ENCODE measurements at regions not wholly inside any gene's neighbourhood (a gene's known extent, or its start where the extent isn't known, plus 50 kb on each side); places are given as distances from the start of the nearest gene placed in this dataset.

GRCh38 chr7:66741-67140 lies 125.6 kb upstream of the FAM20C start:
- Histone ChIP-seq H3K4me2 (ENCODE audit: low read depth, low read length) (no peak overlapping the region), H3K18ac (ENCODE audit: low read depth, low read length) (peak overlapping the region; percentile 21; the same call in 1 of the 2 replicates), H3K27me3 (ENCODE audit: control insufficient read depth, insufficient read depth, low read length) (no peaks in the 10 kb centered on the region), H3K4me1 (ENCODE audit: control insufficient read depth, insufficient read depth, low read length) (peaks cover 17% of the 10 kb centered on the region), H3K14ac (replicated peaks; ENCODE audit: low read depth, low read length) (0 out of 2 replicates have a peak overlapping the region, but pooled peaks have one; percentile 18), H4K8ac (ENCODE audit: low read depth in 2 of 2, low read length in 2 of 2) (no peak overlapping the region), H2AFZ (replicated peaks; ENCODE audit: low read length, poor library complexity) (peak overlapping the region; percentile 43), H3K36me3 (ENCODE audit: control insufficient read depth, insufficient read depth, low read length) (no peaks in the 10 kb centered on the region), H4K5ac (ENCODE audit: low read depth, low read length) (no peak overlapping the region), H2AK5ac (ENCODE audit: low read depth, low read length) (0 out of 2 replicates have a peak overlapping the region, but pooled peaks have one; percentile 83), H2AK9ac (replicated peaks; ENCODE audit: low read depth, low read length, poor library complexity) (peak overlapping the region; percentile 39), H3K27ac (ENCODE audit: insufficient read depth, low read length) (no peak overlapping the region), H3K4me3 (ENCODE audit: insufficient read depth, low read depth, low read length) (no peak overlapping the region), H3K79me1 (ENCODE audit: low read depth in 1 of 2, low read length in 2 of 2) (no peaks in the 10 kb centered on the region; a peak in 1 of 4 replicates), H4K91ac (ENCODE audit: insufficient read depth, low read depth, low read length) (peak overlapping the region; percentile 25; the same call in 1 of the 2 replicates), H3K9me3 (ENCODE audit: control insufficient read depth, insufficient read depth, low read length) (no peaks in the 10 kb centered on the region), H3K9me1 (ENCODE audit: insufficient read depth, low read length) (peaks cover 16% of the 10 kb centered on the region), H2BK120ac (ENCODE audit: low read depth, low read length) (peak overlapping the region; percentile 13; the same call in 1 of the 2 replicates), H3K4ac (ENCODE audit: low read depth, low read length) (peak overlapping the region; percentile 5; the same call in 1 of the 2 replicates), H2BK20ac (ENCODE audit: low read depth, low read length) (0 out of 2 replicates have a peak overlapping the region, but pooled peaks have one; percentile 29), H3K9ac (ENCODE audit: low read depth, low read length) (no peak overlapping the region), H3K23ac (ENCODE audit: low read depth, low read length) (no peak overlapping the region), H2BK5ac (ENCODE audit: low read depth, low read length, poor library complexity, severe bottlenecking) (no peak overlapping the region), H4K20me1 (ENCODE audit: insufficient read depth, low read length) (no peaks in the 10 kb centered on the region), H2BK15ac (ENCODE audit: low read depth, low read length) (peak overlapping the region; percentile 77; the same call in 1 of the 3 replicates), H3K56ac (ENCODE audit: extremely low read depth, insufficient read depth, low read length) (no peak overlapping the region)
- CTCF ChIA-PET, result no interaction called here
- DNase-seq (no peak), ATAC-seq (ENCODE audit: low read depth) (no peak)
- TF ChIP-seq MXI1 (IDR thresholded peaks at IDR 0.05; ENCODE audit: borderline replicate concordance, low read depth, low read length) (no peak), CHD1 (IDR thresholded peaks at IDR 0.05; ENCODE audit: low read depth, low read length) (no peak), NFE2L2 (IDR thresholded peaks at IDR 0.05; ENCODE audit: low read depth, low read length) (no peak), POLR2A (IDR thresholded peaks at IDR 0.05; ENCODE audit: low read depth, low read length) (no peak), CEBPB (IDR thresholded peaks at IDR 0.05; ENCODE audit: low read depth, low read length) (no peak), RCOR1 (IDR thresholded peaks at IDR 0.05; ENCODE audit: insufficient replicate concordance, low read length) (no peak), BHLHE40 (IDR thresholded peaks at IDR 0.05; ENCODE audit: low read depth, low read length) (no peak), SMC3 (IDR thresholded peaks at IDR 0.05; ENCODE audit: low read depth, low read length) (no peak), MAZ (IDR thresholded peaks at IDR 0.05; ENCODE audit: borderline replicate concordance, low read depth, low read length) (no peak), FOS (IDR thresholded peaks at IDR 0.05; ENCODE audit: low read depth, low read length) (no peak), ELK1 (IDR thresholded peaks at IDR 0.05; ENCODE audit: borderline replicate concordance, low read depth, low read length) (no peak), CTCF (conservative IDR thresholded peaks at IDR 0.05; ENCODE audit: low read depth, low read length) (no peak)
- BruUV-seq (replicated peaks), result no TSS peak
- intact Hi-C loops (cut with micrococcal nuclease), result no loop called here
- 93% methylated on average over 5 of the region's 12 CpGs; no CpG with 5 or more reads in 1 of the 2 experiments for WGBS, 2 experiments (ENCODE audit: extremely low coverage in 2 of 2, insufficient read length in 1 of 2)
- POLR2A ChIA-PET (ENCODE audit: unreplicated experiment), result no interaction called here
- in situ Hi-C loops (cut with MboI; ENCODE audit: low sequenced_read_pairs), result no loop called here
- dilution Hi-C loops (cut with HindIII; ENCODE audit: low sequenced_read_pairs, unreplicated experiment), result no loop called here

All from IMR-90 (cell line).